Stimulated activated CD8-positive, alpha-beta memory T cell treated with anti-CD3 and anti-CD28 coated beads, Interleukin-15, amount 100 ng/mL, for 4 hours (primary cell): ENCODE measurements at regions not wholly inside any gene's neighbourhood (a gene's known extent, or its start where the extent isn't known, plus 50 kb on each side); places are given as distances from the start of the nearest gene placed in this dataset.
"Not testable (repeated sequence)": the region's sequence is repeated elsewhere in the genome, so short reads cannot be mapped to it uniquely, and the experiment has no call there.

Experiments used
- DNase-seq, 2 donors: peaks; one replicate each; pipeline ENCODE4 v3.0.0-alpha.2; 2020; ENCODE audit warnings: low read depth in 2 of 2

DNA sequence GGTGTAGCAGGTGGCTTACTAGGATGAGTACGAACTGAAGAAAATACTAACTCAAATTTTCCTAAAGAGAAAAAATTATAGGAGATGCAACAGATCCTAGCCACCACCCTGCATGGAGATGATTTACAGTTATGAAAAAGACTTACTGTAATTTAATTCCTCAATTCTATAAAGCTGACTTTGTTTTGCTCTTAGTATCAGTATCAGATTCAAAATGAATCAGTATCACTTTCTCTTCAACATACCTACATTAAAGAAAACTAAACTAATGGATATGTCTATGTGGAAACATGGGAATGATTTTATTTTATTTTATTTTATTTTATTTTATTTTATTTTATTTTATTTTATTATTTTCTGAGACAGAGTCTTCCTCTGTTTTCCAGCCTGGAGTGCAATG, 525.8 kb downstream of the NLGN4X start:
- no peak for DNase-seq

- no peak for DNase-seq
These were observed 532.7 kb downstream of the NLGN4X start for GRCh38 chrX:5695971-5696370.

- DNase-seq: no peak
These were observed 544.7 kb downstream of the NLGN4X start for GRCh38 chrX:5683996-5684395.

DNA sequence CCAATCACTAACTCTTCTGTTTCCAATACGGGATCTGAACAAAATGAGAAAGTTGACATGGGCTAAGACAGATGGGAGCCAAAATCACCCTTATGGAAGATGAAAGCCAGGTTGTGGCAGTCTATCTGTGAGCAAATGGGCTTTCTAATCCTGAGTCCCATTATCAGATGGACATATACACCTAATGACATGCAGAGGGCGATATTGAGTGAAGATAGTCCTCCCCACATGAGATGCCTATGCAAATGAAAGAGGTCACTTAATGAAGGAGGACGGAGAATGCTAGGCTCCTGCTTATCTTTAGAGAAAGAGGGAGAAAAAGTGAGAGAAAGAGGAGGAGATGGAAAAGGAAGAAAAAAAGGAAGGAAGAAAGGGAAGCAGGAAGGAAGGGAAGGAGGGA, 547.5 kb downstream of the NLGN4X start:
- DNase-seq: no peak

DNA sequence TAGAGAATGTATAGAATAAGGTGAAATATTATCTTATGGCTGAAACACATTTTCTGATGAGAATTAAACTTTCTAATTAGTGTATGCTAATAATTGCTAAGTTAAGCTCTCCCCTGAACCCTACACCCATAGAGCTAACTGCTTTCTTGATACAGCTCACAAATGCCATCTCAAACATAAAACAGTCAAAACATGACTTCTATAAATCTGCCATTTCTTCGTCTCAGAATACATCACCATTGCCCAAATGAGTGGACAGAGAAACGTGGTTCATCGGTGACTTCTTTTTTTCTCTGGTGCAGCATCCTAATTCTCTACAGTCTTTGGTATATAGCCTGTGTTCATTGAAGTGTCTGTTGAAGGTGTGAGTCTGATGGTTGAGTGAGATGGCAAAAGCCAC, 554.6 kb downstream of the NLGN4X start:
- DNase-seq: no peak

GRCh38 chrX:5672099-5672498, 556.6 kb downstream of the NLGN4X start:
- DNase-seq: no peak

- not testable (repeated sequence) for DNase-seq
These were observed 562.0 kb downstream of the NLGN4X start for GRCh38 chrX:5666689-5667088.

DNA sequence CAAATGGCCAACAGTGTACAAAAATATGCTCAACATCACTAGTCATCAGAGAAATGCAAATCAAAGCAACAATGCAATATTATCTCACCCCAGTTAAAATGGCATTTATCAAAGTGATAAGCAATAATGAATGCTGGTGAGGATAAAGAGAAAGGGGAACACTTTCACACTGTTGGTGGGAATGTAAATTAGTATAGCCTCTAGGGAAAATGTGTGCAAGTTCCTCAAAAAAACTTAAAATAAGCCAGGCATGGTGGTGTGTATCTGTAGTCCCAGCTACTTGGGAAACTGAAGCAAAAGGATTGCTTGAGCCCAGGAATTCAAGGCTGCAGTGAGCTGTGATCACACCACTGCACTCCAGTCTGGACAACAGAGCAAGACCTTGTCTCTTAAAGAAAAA, 572.1 kb downstream of the NLGN4X start:
- DNase-seq: no peak

- DNase-seq: no peak
These were observed 577.8 kb downstream of the NLGN4X start for GRCh38 chrX:5650904-5651303.

DNA sequence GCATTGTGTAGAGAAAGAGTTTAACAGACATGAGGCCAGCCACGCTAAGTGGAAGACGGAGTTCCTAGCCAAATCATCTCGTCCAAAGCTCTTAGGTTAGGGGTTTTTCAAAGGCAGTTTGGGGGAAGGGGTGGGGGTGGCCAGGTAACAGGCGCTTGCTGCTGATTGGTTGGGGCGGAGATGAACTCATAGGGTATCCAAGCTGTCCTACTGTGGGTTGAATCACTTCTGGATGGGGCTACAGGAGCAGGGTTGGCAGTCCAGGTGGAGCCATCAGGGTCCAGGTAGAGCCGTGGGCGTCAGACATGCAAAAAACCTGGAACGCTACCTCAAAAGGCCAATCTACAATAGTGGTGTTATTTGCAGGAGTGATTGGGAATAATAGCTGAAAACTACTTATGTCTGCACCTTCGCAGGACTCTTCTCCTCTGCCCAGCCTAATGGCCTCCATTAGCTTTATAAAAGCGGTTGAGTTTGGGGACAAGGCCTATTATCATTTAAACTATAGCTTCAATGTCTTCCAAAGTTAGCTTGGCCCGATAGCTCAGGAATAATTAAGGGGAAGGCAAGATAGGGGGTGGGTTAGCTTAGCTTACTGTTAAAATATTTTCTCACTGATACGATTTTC, 579.6 kb downstream of the NLGN4X start:
- no peak for DNase-seq

GRCh38 chrX:5646818-5647217, 581.8 kb downstream of the NLGN4X start:
- DNase-seq: no peak

DNA sequence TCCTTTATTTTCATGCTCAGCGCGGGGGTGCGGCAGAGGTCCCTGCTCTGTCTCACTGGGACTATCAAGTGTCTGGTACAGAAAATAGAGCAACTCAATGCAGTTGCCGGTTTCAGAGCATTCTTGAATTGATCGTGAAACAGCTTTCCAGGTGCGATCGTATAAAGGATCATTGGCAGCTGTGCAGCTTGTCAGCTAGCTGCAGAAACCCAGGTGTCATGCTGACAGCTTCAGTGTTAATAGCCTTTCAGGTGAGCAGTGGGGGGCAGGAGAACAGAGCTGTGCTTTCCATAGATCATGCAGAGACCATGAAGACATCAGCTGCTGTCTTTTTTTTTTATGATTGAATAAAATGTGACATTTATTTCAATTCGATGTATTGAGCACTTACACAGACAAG, 583.9 kb downstream of the NLGN4X start:
- no peak for DNase-seq

GRCh38 chrX:5640071-5640470, 588.6 kb downstream of the NLGN4X start:
- no peak for DNase-seq

DNA sequence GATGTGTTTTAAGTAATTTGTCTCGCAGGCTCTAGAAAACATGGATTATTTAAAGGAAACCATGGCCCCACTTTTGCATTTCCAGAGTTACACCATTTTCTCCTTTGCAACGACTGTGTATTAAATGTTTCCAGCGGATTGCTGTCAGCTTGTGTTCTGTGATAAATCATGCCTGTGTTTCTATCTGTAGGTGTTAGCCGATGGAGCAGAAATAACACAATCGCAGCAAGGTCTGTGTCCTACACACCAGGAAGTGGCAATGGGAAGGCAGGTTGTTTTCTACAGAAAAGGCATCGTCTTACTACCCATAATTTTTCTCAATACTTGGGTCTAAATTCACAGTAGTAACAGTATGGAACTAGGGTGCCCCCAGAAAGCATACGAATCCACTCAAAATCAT, 590.1 kb downstream of the NLGN4X start:
- no peak for DNase-seq

- no peak for DNase-seq
These were observed 595.8 kb downstream of the NLGN4X start for GRCh38 chrX:5632887-5633286.

- DNase-seq: no peak
These were observed 596.5 kb downstream of the NLGN4X start for GRCh38 chrX:5632061-5632614.

DNA sequence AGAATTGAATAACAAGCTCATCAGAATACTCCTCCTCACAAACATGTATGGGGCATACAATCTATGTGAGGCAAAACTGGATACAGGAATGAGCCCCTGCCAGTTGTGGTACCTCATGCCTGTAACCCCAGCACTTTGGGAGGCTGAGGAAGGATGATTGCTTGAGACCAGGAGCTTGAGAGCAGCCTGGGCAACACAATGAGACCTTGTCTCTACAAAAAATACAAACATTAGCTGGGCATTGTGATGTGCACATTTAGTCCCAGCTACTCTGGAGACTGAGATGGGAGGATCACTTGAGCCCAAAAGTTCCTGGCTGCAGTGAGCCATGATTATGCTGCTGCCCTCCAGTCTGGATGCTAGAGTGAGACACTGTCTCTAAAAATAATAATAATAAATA, 611.0 kb downstream of the NLGN4X start:
- no peak for DNase-seq

DNA sequence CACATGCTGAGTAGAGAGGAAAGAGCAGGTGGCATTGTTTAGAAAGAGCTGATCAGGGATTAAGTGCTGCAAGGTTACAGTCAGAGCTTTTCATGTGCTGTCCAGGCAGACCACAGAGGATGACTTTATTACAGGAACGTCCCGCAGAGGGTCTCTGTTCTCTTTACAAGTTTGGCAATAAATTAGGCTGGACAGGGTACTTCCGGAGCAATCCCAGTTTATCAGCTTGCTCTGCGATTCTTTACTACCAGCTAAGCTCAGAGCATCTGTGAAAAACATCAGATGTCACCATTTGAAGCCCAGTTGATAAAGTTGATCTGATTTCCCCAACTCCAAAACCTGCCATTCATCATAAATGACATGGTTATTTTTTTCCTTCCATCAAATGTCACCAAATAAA, 633.1 kb downstream of the NLGN4X start:
- no peak for DNase-seq

DNA sequence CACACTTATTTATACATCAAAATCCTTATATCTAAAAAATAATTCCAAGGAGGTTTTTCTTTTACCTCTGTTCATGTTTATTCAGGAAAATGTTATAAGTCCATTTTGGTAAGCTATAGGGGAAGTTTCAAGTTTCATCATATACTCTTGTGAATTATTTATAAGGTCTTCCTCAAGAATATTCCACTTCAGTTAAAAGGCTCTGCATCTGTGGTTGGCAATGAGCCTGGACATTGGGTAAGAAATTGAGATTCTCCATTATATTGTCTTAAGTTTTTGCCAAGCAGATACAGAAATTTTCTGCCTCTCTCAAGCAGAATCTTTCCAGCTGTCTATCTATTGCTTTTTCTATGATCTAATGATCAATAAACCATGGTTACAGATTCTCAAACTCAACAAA, 641.9 kb downstream of the NLGN4X start:
- DNase-seq: no peak

DNA sequence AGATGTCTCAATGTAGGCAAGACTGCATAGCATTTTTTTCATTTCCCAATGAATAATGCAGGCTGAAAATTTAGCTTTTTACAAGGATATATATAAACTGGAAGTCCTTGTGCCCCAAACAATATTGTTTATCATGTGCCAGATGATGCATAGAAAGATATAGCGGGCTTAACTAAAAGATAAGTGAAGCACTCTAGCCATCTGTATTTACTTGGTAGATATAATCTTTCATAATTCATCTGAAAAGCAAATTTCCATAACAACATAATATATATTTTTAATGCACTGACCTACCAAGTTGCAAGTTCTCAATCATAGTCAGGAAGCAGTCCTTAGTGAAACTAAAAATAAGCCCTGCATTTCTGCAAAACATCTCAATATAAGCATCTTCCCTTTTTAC, 653.3 kb downstream of the NLGN4X start:
- no peak for DNase-seq

GRCh38 chrX:5568934-5569333, 659.7 kb downstream of the NLGN4X start:
- no peak for DNase-seq

GRCh38 chrX:5559386-5559785, 669.3 kb downstream of the NLGN4X start:
- no peak for DNase-seq

GRCh38 chrX:5549512-5549911, 679.2 kb downstream of the NLGN4X start:
- no peak for DNase-seq

GRCh38 chrX:5537098-5537497, 691.6 kb downstream of the NLGN4X start:
- DNase-seq: no peak
